ENCODE measurements at regions not wholly inside any gene's neighbourhood (a gene's known extent, or its start where the extent isn't known, plus 50 kb on each side); places are given as distances from the start of the nearest gene placed in this dataset.

GRCh38 chr3:88640581-88640980, 466.8 kb upstream of the EPHA3 start:
- TF ChIP-seq CTCF (IDR thresholded peaks at IDR 0.05 in 2 of 3, conservative IDR thresholded peaks at IDR 0.05 in 1 of 3; ENCODE audit: control insufficient read depth in 2 of 3, extremely low read depth in 1 of 3, insufficient read depth in 1 of 3, low read depth in 3 of 3, low read length in 3 of 3) (no peak), JUND (IDR thresholded peaks at IDR 0.05; ENCODE audit: low read depth, low read length) (no peak)

Measured in GM12878 (cell line).